Activated CD4-positive, alpha-beta T cell treated with anti-CD3 and anti-CD28 coated beads for 1 hour (primary cell): ENCODE measurements at regions not wholly inside any gene's neighbourhood (a gene's known extent, or its start where the extent isn't known, plus 50 kb on each side); places are given as distances from the start of the nearest gene placed in this dataset.

Experiments used
- DNase-seq: peaks from one replicate; pipeline ENCODE4 v3.0.0-alpha.2; 2020

DNA sequence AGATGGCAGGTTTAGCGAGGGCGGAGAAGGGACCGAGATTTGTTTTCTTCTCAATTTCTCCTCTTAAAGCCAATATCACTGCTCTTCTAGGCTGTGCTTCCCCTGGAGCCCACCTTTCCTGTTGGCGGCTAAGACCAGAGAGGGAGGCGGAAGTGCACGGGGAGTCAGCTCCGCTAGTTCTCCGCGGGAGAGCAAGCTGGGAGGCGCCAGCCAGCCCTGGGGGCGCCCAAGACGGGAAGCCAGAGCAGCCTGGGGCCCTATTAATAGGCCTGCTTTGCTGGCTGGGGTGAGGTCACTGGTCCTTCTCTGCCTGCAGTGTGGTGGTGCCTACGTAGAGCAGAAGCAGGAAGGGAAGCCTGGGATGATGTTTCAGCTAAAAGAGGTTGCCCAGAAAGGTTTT, 61.6 kb downstream of the LSM5 start:
- DNase-seq = no peak

DNA sequence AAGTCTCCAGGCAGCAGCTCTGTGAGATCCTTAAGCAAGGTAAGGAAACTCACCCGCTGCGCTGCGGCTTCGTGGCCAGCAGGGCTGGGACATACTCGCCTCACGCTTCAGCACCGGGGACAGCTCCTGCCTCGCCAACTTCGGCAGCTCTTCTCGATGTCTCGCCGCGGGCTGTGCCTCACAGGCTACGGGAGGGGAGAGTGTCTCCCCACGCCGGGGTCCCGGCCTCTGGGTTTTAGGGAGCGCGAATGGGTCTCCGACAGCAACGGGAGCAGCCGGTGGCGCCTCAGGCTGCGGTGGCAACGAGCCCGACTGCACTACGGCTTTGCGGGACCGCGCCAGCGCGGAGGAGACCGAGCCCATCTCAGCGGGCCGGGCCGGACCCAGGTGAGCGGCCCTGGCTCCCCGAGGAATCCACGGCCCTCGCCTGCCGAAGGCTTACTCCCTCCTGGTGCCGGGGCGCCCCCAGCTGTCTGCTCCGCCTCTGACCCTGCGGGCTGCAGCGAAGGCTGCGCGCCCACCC, 62.4 kb downstream of the LSM5 start:
- DNase-seq = peak; percentile 35

DNA sequence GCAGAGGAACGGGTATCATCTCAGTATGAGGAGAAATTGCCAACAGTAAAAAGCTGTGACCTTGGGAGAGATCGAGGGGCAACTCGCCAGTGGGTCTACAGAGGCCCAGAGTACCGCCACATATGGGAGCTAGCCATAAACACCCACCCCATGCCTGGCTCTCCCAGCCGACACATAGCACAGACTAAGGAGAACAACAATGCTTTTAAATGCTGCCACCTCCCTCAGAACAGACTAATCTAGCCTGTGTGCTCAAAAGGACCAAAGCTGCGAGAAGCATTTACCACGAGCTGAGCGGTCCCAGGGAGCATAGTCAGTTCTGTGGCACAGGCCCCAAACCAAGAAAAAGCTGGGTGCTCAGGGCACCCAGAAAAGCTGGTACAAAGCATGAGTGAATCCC, 73.3 kb downstream of the LSM5 start:
- no peak for DNase-seq

DNA sequence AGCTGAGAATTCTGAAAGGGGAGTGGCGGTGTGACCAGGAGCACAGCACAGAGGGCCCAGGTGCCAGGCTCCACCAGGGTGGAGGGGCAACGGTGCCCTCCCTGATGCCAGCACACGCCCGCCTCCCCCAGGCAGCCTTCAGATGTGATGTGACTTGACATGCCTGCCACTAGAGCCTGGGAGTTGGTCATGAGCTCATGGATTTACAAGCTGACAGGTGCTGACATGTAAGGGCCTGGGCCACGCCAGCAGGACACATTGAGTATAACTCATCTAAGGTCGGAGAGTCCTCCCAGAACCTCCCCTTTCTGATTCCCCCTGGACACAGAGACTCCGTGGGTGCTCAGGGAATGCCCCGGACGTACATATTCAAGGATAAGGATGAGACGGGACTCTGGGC, 74.2 kb downstream of the LSM5 start:
- no peak for DNase-seq

DNA sequence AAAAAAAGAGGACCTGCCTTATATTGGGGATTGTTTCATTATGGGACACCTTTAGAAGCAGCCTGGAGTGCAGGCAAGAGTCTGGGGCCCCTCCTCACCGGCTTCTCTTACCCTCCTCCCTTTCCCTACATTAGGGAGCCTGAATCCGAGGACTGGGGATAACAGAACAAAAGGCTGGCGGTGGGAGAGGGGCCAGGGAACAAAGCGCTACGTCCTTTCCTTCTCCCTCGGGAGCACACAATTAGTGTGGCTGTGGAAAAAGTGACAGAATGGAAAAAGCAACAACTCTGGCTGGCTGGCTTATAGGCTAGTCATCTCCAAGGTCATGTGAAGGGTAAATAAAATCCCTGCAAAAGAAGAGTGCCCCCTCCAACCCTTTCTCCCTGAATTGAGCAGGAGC, 74.7 kb downstream of the LSM5 start:
- DNase-seq = no peak

DNA sequence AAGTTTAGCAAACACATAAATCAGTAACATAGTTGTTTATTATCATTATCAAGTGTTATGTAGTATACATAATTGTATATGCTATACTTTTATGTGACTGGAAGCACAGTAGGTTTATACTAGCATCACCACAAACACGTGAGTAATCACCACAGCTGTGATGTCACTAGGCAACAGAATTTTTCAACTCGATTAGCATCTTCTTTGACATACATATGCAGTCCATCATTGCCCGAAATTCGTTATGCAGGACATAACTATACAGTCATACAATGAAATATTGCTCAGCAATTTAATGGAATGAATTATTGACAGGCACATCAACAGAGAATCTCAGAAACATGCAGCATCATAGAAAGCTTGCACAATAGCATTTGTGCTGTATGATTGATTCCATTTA, 77.7 kb downstream of the LSM5 start:
- DNase-seq = no peak

DNA sequence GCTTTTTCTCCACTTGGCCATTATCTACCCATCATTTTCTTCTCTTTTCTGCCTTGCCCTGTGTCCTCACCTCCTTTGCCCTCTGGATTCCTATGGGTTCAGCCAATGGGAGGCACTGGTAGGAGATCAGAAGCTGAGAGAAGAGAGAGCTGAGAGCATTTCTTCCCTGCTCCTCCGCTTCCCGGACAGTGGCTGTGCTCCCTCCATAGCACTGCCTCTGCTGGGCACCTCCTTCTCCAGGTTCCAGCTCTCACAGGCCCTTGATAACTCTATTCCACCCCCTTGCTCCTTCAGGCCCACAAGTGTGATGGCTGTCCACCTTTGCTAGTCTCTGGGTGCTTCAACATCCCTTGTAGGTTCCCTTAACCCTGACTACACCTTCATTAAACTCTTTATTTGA, 79.6 kb downstream of the LSM5 start:
- DNase-seq = no peak

DNA sequence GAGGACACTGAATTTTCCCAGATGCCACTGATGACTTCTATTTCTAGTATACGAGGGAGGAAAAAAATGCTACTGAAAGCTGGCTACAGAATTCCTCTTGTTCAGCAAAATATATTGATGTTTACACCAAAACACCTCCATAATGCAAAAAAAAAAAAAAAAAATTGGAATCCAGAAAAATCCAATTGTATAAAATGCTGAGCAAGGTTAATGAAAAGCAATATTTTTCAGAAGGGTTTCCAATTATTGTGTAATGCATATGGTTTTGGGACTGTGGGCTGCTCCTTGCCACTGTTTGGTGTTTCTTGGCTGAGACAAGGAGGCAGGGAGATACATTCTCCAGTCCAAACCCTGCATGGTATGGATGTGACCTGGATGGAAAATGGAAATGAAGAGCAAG, 83.8 kb downstream of the LSM5 start:
- no peak for DNase-seq

DNA sequence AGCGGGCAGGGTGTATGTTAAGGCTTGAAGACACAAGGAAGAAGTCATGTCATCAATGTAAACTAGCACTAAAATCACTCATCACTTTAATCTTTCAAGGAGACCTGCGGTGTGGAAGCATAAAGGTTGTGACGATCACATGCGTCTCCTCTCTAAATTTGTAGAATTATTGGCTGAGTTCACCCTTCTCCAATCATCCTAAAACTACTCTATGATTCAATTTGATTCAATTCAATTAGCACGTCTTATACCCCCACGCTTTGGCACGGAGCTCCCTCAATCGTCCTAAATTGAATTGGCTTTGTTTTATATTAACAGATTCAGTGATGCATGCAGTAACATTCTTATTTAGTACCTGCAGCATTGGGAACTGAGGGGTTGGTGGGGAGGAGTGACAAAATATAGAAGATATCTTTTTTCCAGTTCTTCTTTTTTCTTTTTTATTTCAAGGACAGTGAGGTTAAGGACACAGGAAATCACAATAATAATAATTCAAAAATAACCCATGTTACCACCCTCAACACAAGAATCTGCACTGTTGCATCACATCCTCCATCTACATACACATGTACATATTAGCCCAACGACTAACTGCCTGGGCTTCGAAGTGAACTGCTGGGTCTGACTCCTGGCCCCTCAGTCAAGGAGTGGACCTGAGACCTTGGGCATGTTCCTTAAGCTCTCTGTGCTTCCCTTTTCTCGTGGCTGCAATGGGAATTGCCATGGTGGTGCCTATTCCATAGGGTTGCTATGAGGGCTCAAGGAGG, 86.5 kb downstream of the LSM5 start:
- DNase-seq = no peak

DNA sequence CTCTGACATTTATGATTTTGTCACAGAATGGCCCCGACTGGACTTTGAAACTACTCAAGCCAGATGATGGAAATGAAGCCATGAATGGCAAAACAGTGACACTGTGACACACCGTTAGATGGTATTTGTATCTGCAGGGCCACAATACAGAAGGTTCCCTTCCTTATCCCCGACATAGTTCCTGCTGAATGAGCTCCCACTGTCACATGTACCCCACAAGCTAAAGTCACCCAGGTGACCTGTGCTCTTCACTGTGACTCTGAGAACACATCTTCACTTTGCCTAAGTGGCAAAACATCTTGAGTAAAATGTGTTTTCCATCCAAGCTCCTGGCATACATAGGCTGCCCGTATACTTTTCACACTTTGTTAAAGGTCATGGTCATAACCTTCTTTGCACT, 89.5 kb downstream of the LSM5 start:
- no peak for DNase-seq

DNA sequence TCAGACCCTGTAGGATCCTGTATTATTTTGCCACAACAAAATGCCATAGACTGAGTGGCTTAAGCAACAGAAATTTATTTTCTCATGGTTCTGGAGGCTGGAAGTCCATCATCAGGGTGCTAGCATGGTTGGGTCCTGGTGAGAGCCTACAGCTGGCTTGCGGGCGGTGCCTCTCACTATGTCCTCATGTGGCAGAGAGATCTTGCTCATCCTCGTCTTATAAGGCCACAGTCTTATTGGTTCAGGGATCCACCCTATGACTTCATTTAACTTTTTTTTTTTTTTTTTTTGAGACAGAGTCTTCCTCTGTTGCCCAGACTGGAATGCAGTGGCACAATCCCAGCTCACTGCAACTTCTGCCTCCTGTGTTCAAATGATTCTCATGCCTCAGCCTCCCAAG, 90.9 kb downstream of the LSM5 start:
- DNase-seq = no peak

DNA sequence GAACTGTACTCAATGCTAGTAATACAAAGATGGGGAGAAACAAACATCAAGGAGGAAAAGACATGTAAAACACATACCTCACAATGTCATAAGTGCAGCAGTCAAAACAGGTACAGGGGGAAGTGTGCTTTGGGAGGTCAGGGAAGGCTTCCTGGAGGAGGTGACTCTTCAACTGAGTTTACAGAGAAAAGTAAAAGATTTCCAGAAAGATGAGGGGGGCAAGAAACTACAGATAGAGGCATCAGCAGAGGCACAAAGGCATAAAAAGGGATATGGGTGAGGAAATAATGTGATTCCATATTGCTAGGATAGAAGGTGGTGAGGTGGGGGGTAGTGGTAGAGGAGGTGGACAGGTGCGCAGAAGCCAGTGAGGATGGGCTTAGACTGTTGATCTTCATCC, 95.0 kb downstream of the LSM5 start:
- no peak for DNase-seq

DNA sequence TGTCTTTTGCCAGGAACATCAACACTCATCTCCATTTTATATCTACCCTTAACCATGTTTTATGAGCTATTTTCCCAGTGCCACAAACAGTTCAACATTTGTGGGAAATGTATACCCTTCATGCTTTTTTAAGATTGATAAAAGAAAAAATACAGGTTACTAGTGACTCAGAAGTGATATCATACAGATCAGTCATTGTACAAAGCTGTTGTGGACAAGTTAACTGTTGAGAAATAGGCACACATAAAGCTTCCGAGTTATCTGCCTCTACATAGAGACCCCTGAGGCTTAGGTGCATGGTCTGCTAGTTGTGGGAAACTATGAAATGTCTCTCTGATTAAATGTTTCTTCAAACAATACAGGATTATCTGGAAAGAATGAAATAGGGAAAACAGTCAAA, 96.3 kb downstream of the LSM5 start:
- DNase-seq = no peak

DNA sequence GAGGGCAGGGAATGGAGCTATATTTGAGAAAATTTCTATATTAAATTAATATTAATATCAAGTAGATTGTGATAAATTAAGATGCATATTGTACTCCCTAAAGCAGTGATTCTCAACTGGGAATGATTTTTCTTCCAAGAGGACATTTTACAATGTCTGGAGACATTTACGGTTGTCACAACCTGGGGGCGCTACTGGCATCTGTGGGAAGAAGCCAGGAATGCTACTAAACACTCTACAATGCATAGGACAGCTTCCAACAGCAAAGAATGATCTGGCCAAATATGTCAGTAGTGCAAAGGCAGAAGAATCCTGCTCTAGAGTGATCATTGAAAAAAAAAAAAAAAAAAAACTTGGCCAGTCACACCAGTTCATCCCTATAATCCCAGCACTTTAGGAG, 100.0 kb downstream of the LSM5 start:
- DNase-seq = no peak

DNA sequence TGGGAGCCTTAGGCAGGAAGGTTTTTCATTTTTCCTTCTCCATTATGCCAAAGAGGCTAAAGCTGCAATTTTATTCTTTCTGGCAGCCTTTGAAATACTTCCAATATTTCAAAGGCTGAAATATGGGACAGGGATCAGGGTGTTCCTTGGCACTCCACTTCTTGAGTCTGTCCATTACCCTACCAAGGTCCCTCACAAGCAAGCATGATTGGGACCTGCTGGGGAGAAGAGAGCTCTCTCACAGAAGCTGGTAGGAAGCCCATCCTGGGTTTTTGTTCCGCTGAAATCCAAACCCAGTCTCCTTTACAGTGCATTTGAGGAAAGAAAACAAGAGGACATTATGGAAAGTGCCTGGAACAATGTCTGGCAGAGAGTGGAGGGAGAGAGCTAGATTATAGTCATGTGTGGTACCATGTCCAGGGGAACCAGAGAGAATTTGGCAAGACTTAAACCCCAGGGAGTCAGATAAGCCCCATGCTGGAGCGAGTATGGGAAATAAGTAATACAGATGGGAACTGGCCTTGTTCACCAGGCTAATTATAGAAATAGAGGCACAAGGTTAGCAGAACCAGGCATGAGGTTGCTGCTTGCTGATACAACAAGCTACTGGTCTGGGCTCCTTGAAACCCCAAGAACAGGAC, 104.7 kb downstream of the LSM5 start:
- DNase-seq = no peak

DNA sequence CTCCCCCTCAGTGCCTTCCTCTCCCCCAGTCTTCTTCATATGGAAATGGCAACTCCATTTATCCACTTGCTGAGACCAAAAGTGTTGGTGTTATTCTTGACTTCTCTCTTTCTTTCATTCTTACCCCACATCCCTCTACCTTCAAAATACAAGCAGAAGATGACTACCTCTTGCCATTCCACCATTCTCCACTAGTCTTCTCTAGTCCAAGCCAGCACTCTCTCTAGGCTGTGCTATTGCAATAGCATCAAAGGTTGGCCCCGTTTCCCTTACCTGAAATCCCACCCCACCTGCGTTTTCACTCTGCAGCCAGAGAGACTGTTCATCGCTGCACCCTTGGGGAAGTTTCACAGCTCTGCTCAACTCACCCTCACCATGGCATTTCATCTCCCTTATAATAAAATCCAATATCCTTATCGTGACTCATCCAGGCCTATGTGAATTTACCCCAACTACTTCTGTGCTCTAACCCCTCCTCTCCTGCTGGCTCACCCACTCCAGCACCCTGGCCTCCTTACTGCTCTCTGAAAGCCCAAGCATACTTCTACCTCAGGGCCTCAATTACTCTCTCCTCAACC, 109.1 kb downstream of the LSM5 start:
- no peak for DNase-seq

DNA sequence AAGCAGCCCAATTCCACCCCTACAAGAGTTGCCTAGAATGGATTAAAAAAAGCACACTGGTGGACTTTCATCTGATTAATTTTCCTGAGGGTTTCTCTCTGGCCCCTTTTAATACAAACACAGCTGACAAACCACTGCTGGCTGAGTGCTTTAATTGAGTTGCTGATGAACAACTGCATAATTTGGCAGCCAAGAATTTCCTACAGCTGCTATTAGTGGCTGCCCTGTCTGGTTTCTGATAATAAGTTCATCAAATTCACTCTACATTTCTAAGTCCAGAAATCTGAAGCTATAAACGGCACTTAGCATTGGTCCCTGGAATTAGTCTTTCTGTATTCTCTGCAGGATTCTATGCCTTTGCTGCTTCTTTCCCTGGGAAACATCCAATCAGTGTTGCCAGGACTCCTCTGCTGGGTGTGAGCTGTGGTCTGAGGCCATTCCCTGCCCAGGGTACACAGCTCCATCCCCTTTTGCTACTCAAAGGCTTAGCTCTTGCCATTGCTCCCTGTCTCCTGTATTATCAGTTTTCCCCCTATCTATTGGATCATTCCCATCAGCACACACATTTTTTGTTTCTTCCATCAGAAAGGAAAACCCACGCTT, 110.6 kb downstream of the LSM5 start:
- DNase-seq = no peak

DNA sequence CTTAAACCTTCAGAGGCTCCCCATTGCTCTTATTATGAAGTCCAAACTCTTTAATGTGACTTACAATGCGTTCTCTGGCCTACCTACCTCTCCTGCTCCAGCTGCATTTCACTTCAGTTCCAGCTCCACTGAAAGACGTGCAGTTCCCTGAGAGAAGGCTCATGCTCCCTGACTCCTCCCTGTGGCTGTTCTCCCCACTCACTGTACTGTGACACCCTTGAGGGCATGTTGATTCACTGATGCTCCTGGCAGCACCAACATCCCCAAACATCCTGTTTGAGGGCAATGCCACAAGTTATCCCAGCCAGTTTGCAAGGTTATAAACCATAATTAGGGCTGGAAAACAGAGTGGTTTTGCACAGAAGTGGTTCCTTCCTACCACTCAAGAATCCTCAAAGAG, 111.2 kb downstream of the LSM5 start:
- DNase-seq = no peak

DNA sequence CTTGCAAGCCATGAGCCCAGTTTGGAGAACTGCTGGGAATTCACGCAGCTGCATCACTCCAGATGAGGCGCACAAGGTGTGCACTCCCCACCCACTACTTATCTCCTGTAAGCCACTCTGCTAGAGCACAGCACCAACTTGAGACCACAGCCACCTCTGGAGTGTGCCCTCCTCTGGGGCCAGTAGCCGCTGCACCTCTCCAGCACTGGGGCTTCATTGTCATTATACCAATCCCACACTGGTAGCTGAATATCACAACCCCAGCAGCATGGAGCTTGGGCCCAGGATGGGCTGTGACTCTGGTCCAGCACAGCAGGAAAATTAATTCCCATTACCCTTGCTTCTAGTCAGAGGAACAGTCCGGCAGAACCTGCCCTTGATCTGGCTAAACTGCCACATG, 125.6 kb downstream of the LSM5 start:
- DNase-seq = no peak

DNA sequence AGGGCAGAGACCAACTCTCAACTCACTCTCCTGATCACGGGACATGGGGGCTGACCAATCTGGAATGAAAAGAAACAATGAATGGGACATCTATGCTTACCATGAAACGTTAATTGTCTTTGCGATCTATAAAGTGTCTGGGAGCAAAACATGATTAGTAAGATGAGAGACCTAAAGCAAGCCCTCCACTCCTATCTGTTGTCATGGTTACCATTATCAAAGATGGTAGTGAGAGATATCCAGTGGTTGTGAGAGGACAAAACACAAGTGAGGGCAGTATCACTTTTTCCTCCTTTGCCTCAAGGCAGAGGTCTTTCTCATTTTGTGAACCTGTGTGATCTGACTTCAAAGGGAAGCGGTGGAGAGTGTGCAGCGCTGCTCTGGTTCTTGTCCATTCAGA, 130.1 kb downstream of the LSM5 start:
- DNase-seq = no peak

DNA sequence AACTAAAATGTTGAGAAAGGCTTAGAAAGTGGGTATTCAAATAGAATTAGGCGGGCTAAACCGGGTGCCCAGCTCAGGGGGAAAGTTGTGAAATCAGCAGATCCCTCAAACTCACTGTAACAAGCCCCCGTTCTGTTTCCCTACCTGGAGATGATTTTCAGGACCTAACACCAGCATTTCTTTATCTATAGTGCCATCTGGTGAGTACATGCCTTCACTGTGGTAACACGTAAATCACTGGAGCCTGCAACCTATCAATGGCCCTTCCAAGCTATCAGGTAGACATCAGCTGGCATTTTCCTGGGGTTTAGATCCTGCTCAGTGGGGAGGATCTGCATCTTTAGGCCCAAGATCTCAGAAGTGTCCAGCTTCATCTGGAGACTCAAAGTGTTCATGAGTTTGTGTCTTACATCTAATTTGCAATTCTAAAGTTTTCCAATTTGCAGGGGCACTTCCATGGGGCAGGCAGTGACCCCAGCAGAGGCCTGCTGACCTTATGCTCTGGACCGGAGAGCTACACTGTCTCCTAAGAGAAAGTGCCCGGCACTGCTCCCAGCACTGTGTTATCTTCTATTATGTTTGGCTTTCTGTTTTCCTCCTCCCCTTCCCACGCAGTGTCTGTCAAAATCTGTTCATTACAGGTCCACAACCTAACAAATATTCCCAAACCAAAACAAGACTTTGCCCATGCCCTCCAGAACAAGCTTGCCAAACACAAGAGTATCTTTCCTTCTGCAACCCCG, 132.5 kb downstream of the LSM5 start:
- no peak for DNase-seq

DNA sequence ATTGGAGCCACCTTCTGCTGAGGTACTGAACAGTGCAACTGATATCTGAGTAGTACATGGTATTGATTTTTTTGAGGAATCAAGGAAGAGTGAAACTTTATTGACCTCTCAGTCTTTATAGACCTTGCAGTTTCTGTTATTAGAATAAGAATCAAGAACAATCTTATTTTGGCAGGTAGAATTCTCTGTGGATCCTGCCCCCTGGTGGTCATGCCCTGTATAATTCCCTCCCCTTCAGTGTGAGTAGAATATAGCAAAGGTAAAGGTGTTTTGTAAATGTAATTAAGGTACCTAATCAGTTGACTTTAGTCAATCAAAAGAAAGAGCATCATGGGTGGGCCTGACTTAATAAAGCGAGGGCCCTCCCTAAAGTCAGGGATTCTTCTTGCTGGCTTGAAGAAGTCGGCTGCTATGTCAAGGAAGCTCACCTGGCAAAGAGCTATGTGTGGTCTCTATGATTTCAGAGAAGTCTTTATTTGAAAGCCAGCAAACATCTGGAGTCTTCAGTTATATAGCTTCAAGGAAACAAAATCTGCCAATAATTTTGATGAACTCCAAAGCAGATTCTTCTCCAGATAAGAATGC, 142.8 kb downstream of the LSM5 start:
- no peak for DNase-seq

DNA sequence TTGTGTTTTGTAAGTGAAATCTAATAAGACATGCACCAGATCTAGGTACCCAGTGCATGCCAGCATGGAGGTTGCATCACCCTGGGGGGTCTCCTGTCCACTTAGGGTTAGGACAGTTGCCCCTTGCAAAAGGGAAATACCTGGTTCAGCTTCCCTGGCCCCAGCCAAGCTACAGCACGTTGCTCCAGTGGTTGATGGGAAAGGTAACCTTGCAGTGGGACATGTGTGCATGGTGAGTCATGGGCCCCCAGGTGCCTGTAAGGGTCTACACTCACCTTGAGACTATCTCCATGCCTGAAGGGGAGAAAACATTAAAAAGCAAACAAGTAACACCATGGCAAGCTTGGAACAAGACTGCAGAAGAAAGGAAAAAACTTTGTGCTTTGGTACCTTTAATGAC, 143.9 kb downstream of the LSM5 start:
- DNase-seq = no peak
